GM18526 (cell line): ENCODE measurements at regions not wholly inside any gene's neighbourhood (a gene's known extent, or its start where the extent isn't known, plus 50 kb on each side); places are given as distances from the start of the nearest gene placed in this dataset.
A peak's percentile ranks its signal among the peaks of the same experiment; 100 is the strongest.

Source experiments
- POLR2A ChIP-seq: IDR thresholded peaks from 3 replicates; pipeline ENCODE4 v1.6.1; 2011; ENCODE audit not compliant: insufficient read length; ENCODE audit errors: extremely low read depth

- no peak for TF ChIP-seq POLR2A
These were observed 96.8 kb downstream of the BDH1 start for GRCh38 chr3:197458906-197459470.

GRCh38 chr3:197458179-197458707 lies 97.5 kb downstream of the BDH1 start:
- TF ChIP-seq POLR2A = no peak

- TF ChIP-seq POLR2A = peak; percentile 33
These were observed 99.3 kb downstream of the BDH1 start for GRCh38 chr3:197456261-197457091.

GRCh38 chr3:197454014-197454413 lies 101.8 kb downstream of the BDH1 start:
- TF ChIP-seq POLR2A = no peak

- no peak for TF ChIP-seq POLR2A
These were observed 105.0 kb downstream of the BDH1 start for GRCh38 chr3:197450810-197451209.

- no peak for TF ChIP-seq POLR2A
These were observed 105.5 kb downstream of the BDH1 start for GRCh38 chr3:197450308-197450707.

GRCh38 chr3:197447057-197447456 lies 108.7 kb downstream of the BDH1 start:
- no peak for TF ChIP-seq POLR2A

GRCh38 chr3:197446700-197447056 lies 109.1 kb downstream of the BDH1 start:
- TF ChIP-seq POLR2A = no peak

- no peak for TF ChIP-seq POLR2A
These were observed 109.7 kb downstream of the BDH1 start for GRCh38 chr3:197445896-197446699.

- no peak for TF ChIP-seq POLR2A
These were observed 110.9 kb downstream of the BDH1 start for GRCh38 chr3:197444793-197445379.

- no peak for TF ChIP-seq POLR2A
These were observed 112.3 kb downstream of the BDH1 start for GRCh38 chr3:197443506-197443905.

- TF ChIP-seq POLR2A = no peak
These were observed 115.0 kb downstream of the BDH1 start for GRCh38 chr3:197440717-197441303.

- TF ChIP-seq POLR2A = no peak
These were observed 116.9 kb downstream of the BDH1 start for GRCh38 chr3:197438906-197439305.

- no peak for TF ChIP-seq POLR2A
These were observed 120.3 kb downstream of the BDH1 start for GRCh38 chr3:197435426-197435825.

- TF ChIP-seq POLR2A = no peak
These were observed 120.9 kb downstream of the BDH1 start for GRCh38 chr3:197434830-197435229.
